ENCODE measurements at regions not wholly inside any gene's neighbourhood (a gene's known extent, or its start where the extent isn't known, plus 50 kb on each side); places are given as distances from the start of the nearest gene placed in this dataset.

GRCh38 chr20:7392542-7393206, 547.6 kb downstream of the HAO1 start (continued):
- TF ChIP-seq ELK1 (IDR thresholded peaks at IDR 0.05; ENCODE audit: low read depth, low read length), result no peak

GRCh38 chr20:7399114-7399513, 541.1 kb downstream of the HAO1 start:
- POLR2A ChIA-PET, result no interaction called here
- TF ChIP-seq POLR2A (IDR thresholded peaks at IDR 0.05; ENCODE audit: low read length) (no peak), NFE2L2 (conservative IDR thresholded peaks at IDR 0.05; ENCODE audit: low read length) (no peak), HOXA7 (CRISPR knock-in tag; IDR thresholded peaks at IDR 0.05) (no peak), TP53 (CRISPR knock-in tag; IDR thresholded peaks at IDR 0.05) (no peak), EHF (CRISPR knock-in tag; IDR thresholded peaks at IDR 0.05) (no peak), BCL3 (IDR thresholded peaks at IDR 0.05) (no peak), HOXB5 (CRISPR knock-in tag; IDR thresholded peaks at IDR 0.05) (no peak), MYC (IDR thresholded peaks at IDR 0.05; ENCODE audit: borderline replicate concordance, low read length) (no peak), ZC3H11A (IDR thresholded peaks at IDR 0.05) (no peak), BHLHE40 (IDR thresholded peaks at IDR 0.05; ENCODE audit: low read depth, low read length) (no peak)
- FAIRE-seq (peak; percentile 18), ATAC-seq (no peak), DNase-seq (ENCODE audit: low read depth in 1 of 2, low spot score in 1 of 2) (no peak)
- Histone ChIP-seq H3K27ac (no peak overlapping the region), H3K4me2 (no peak overlapping the region), H3K4me3 (no peak overlapping the region), H3K4me1 (no peaks in the 10 kb centered on the region), H3K9me3 (no peaks in the 10 kb centered on the region)
- CTCF ChIA-PET, result no interaction called here
- whole genome bisulfite sequencing (ENCODE audit: missing lambda C conversion rate), result 62% methylated on average over 6 of the region's 6 CpGs

- TF ChIP-seq ATOH8 (CRISPR knock-in tag; IDR thresholded peaks at IDR 0.05; ENCODE audit: low read depth) (no peak), PHF8 (IDR thresholded peaks at IDR 0.05; ENCODE audit: borderline replicate concordance, low read depth) (no peak), FOSB (CRISPR knock-in tag; IDR thresholded peaks at IDR 0.05) (no peak), HOXB13 (CRISPR knock-in tag; IDR thresholded peaks at IDR 0.05; ENCODE audit: low read depth) (no peak), ESRRA (IDR thresholded peaks at IDR 0.05; ENCODE audit: borderline replicate concordance, low read length) (no peak), HOXB5 (CRISPR knock-in tag; IDR thresholded peaks at IDR 0.05) (no peak), HOXA7 (CRISPR knock-in tag; IDR thresholded peaks at IDR 0.05) (no peak)
- ATAC-seq, result no peak
- POLR2A ChIA-PET, result no interaction called here
- WGBS (ENCODE audit: missing lambda C conversion rate), result 17% methylated on average over 3 of the region's 3 CpGs
- Histone ChIP-seq H3K27ac (no peak overlapping the region), H3K4me3 (no peak overlapping the region), H3K4me1 (no peaks in the 10 kb centered on the region), H3K4me2 (no peak overlapping the region), H3K9me3 (no peaks in the 10 kb centered on the region)
- FAIRE-seq, result no peak
- no peak for DNase-seq (ENCODE audit: low read depth in 1 of 2, low spot score in 1 of 2)
- CTCF ChIA-PET, result no interaction called here
These were observed 540.7 kb downstream of the HAO1 start for GRCh38 chr20:7399575-7399974.

GRCh38 chr20:7406671-7407070, 533.6 kb downstream of the HAO1 start:
- FAIRE-seq (no peak), DNase-seq (ENCODE audit: low read depth in 1 of 2, low spot score in 1 of 2) (no peak), ATAC-seq (no peak)
- H3K9me3 ChIP-seq, result no peaks in the 10 kb centered on the region
- H3K27ac ChIP-seq, result no peak overlapping the region
- no peaks in the 10 kb centered on the region for H3K4me1 ChIP-seq
- WGBS (ENCODE audit: missing lambda C conversion rate), result 14% methylated on average over 1 of the region's 1 CpG
- no peak overlapping the region for H3K4me3 ChIP-seq
- CTCF ChIA-PET, result no interaction called here
- POLR2A ChIA-PET, result no interaction called here
- H3K4me2 ChIP-seq, result no peak overlapping the region
- TF ChIP-seq USF2 (IDR thresholded peaks at IDR 0.05) (no peak), TP53 (CRISPR knock-in tag; IDR thresholded peaks at IDR 0.05) (no peak), FOXS1 (CRISPR knock-in tag; IDR thresholded peaks at IDR 0.05) (no peak), HDAC2 (IDR thresholded peaks at IDR 0.05) (no peak), RFX5 (IDR thresholded peaks at IDR 0.05) (no peak), HES2 (IDR thresholded peaks at IDR 0.05) (no peak), E2F6 (IDR thresholded peaks at IDR 0.05; ENCODE audit: borderline replicate concordance, low read depth) (no peak), CBX2 (IDR thresholded peaks at IDR 0.05; ENCODE audit: borderline replicate concordance, low read depth) (no peak), CHD4 (IDR thresholded peaks at IDR 0.05; ENCODE audit: borderline replicate concordance) (no peak), SMC3 (IDR thresholded peaks at IDR 0.05) (no peak), HOXB5 (CRISPR knock-in tag; IDR thresholded peaks at IDR 0.05) (no peak), PBX3 (IDR thresholded peaks at IDR 0.05) (no peak), ZNF302 (CRISPR knock-in tag; IDR thresholded peaks at IDR 0.05) (no peak), NPAS2 (CRISPR knock-in tag; IDR thresholded peaks at IDR 0.05; ENCODE audit: borderline replicate concordance) (no peak), FOSB (CRISPR knock-in tag; IDR thresholded peaks at IDR 0.05) (no peak)

Measured in A549 (cell line).